Activated naive CD4-positive, alpha-beta T cell treated with anti-CD3 and anti-CD28 coated beads for 36 hours (primary cell): ENCODE measurements at regions not wholly inside any gene's neighbourhood (a gene's known extent, or its start where the extent isn't known, plus 50 kb on each side); places are given as distances from the start of the nearest gene placed in this dataset.
"Not testable (repeated sequence)": the region's sequence is repeated elsewhere in the genome, so short reads cannot be mapped to it uniquely, and the experiment has no call there.

Source experiments
- CTCF ChIA-PET: fragments of 350-600 bp; sonication (Branson Sonifier 250); formaldehyde crosslinking; loops from one replicate; lab custom pipeline; 2021; ENCODE audit warnings: antibody characterized with exemption; lab: Charles Lee
- DNase-seq: peaks from one replicate; pipeline ENCODE4 v3.0.0-alpha.2; 2020
- H3K27ac Mint-ChIP-seq: one replicate; pipeline ENCODE4 v1.8.0; 2021; ENCODE audit warnings: mild to moderate bottlenecking, mixed read lengths
- H3K27me3 Mint-ChIP-seq: one replicate; pipeline ENCODE4 v1.8.0; 2021; ENCODE audit warnings: low read depth, mixed read lengths
- H3K36me3 Mint-ChIP-seq: one replicate; pipeline ENCODE4 v1.8.0; 2021; ENCODE audit warnings: low read depth, mixed read lengths
- H3K4me1 Mint-ChIP-seq: one replicate; pipeline ENCODE4 v1.8.0; 2021; ENCODE audit warnings: low read depth, mixed read lengths
- H3K4me3 Mint-ChIP-seq: one replicate; pipeline ENCODE4 v1.8.0; 2021; ENCODE audit warnings: mild to moderate bottlenecking, moderate library complexity, mixed read lengths
- H3K9me3 Mint-ChIP-seq: one replicate; pipeline ENCODE4 v1.8.0; 2021; ENCODE audit warnings: mixed read lengths
- intact Hi-C: fragments of 100-400 bp; cut with micrococcal nuclease; formaldehyde crosslinking; loops from one replicate; pipeline ENCODE4 v1.15.1; 2023

GRCh38 chr3:139128803-139129202, 84.1 kb upstream of the PRR23C start:
- Mint-ChIP-seq H3K4me1 (no peaks in the 10 kb centered on the region), H3K27me3 (peaks cover 3% of the 10 kb centered on the region), H3K36me3 (no peaks in the 10 kb centered on the region), H3K27ac (no peak overlapping the region), H3K9me3 (no peaks in the 10 kb centered on the region), H3K4me3 (no peak overlapping the region)
- CTCF ChIA-PET, result no interaction called here
- intact Hi-C loops, result no loop called here
- DNase-seq, result no peak

GRCh38 chr3:139129892-139130291, 85.2 kb upstream of the PRR23C start:
- Mint-ChIP-seq H3K36me3 (no peaks in the 10 kb centered on the region), H3K4me1 (no peaks in the 10 kb centered on the region), H3K27ac (no peak overlapping the region), H3K4me3 (no peak overlapping the region), H3K27me3 (peaks cover 3% of the 10 kb centered on the region), H3K9me3 (no peaks in the 10 kb centered on the region)
- DNase-seq, result no peak
- CTCF ChIA-PET, result no interaction called here
- intact Hi-C loops, result no loop called here

DNA sequence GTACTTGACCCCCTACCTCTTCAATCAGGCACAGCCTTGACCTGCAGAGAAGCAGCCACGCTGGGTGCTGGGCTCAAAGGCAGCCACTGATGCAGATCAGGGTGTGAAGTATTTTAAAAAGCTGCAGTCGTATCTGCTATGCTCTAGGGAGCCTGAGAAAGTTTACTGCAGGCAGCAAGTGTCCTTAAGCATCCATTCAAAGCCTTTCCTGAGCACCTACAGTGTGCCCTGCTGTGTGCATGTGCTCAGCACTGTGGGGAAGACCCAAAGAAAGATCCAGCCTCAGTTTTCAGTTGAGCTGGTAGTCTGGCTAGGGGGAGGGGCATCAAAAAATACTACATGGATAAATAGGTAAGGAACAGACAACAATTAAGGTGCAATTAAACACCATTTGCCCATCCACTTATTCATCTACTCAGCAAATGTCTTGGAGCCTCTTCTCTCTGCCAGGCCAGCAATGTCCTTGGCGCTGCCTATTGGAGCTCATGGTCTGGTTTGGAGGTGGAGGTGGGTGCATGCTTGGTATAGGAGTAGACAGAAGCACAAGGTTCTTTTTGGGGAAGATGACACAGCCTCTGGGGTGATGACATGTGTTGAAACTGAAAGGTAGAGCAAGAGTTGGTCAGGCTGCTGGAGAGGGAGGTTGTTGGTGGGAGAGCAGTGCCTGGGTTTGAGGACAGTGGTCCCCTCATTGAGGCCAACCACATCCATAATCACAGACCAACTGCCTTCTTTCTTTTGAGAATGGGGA, 85.9 kb upstream of the PRR23C start:
- no peaks in the 10 kb centered on the region for H3K4me1 Mint-ChIP-seq
- CTCF ChIA-PET, result no interaction called here
- intact Hi-C loops, result no loop called here

GRCh38 chr3:139131951-139132350, 87.3 kb upstream of the PRR23C start:
- Mint-ChIP-seq H3K27ac (no peak overlapping the region), H3K27me3 (peaks cover 3% of the 10 kb centered on the region), H3K4me1 (no peaks in the 10 kb centered on the region), H3K9me3 (no peaks in the 10 kb centered on the region), H3K4me3 (no peak overlapping the region), H3K36me3 (no peaks in the 10 kb centered on the region)
- no peak for DNase-seq
- intact Hi-C loops, result no loop called here
- CTCF ChIA-PET, result interaction anchor here (0.6 kb wide), 1 partner anchor 110 kb away, joined by 4 read pairs; no protein-coding TSS in a partner anchor

More for the DNA sequence above, 85.9 kb upstream of the PRR23C start:
- no peak overlapping the region for H3K4me3 Mint-ChIP-seq
- H3K27ac Mint-ChIP-seq, result no peak overlapping the region
- H3K36me3 Mint-ChIP-seq, result no peaks in the 10 kb centered on the region
- no peaks in the 10 kb centered on the region for H3K9me3 Mint-ChIP-seq
- peaks cover 3% of the 10 kb centered on the region for H3K27me3 Mint-ChIP-seq
- DNase-seq, result no peak

GRCh38 chr3:139132976-139133375, 88.3 kb upstream of the PRR23C start:
- Mint-ChIP-seq H3K36me3 (no peaks in the 10 kb centered on the region), H3K27ac (no peak overlapping the region), H3K27me3 (peaks cover 3% of the 10 kb centered on the region), H3K4me3 (no peak overlapping the region), H3K4me1 (no peaks in the 10 kb centered on the region), H3K9me3 (no peaks in the 10 kb centered on the region)
- no peak for DNase-seq
- CTCF ChIA-PET, result no interaction called here
- intact Hi-C loops, result no loop called here

GRCh38 chr3:139134678-139135372, 90.1 kb upstream of the PRR23C start:
- intact Hi-C loops, result no loop called here
- Mint-ChIP-seq H3K4me3 (no peak overlapping the region), H3K9me3 (no peaks in the 10 kb centered on the region), H3K4me1 (no peaks in the 10 kb centered on the region), H3K27ac (no peak overlapping the region), H3K36me3 (no peaks in the 10 kb centered on the region), H3K27me3 (peaks cover 3% of the 10 kb centered on the region)
- no peak for DNase-seq
- CTCF ChIA-PET, result interaction anchor here (0.8 kb wide), 1 partner anchor 594 kb away, joined by 3 read pairs; no protein-coding TSS in a partner anchor

- CTCF ChIA-PET, result interaction anchor here (0.8 kb wide), 1 partner anchor 593 kb away, joined by 3 read pairs; no protein-coding TSS in a partner anchor
- peaks cover 3% of the 10 kb centered on the region for H3K27me3 Mint-ChIP-seq
- no peaks in the 10 kb centered on the region for H3K36me3 Mint-ChIP-seq
- no peak overlapping the region for H3K27ac Mint-ChIP-seq
- H3K9me3 Mint-ChIP-seq, result no peaks in the 10 kb centered on the region
- DNase-seq, result no peak
- no peaks in the 10 kb centered on the region for H3K4me1 Mint-ChIP-seq
- intact Hi-C loops, result no loop called here
- H3K4me3 Mint-ChIP-seq, result no peak overlapping the region
Measured at GRCh38 chr3:139135657-139136056, 91.0 kb upstream of the PRR23C start.

DNA sequence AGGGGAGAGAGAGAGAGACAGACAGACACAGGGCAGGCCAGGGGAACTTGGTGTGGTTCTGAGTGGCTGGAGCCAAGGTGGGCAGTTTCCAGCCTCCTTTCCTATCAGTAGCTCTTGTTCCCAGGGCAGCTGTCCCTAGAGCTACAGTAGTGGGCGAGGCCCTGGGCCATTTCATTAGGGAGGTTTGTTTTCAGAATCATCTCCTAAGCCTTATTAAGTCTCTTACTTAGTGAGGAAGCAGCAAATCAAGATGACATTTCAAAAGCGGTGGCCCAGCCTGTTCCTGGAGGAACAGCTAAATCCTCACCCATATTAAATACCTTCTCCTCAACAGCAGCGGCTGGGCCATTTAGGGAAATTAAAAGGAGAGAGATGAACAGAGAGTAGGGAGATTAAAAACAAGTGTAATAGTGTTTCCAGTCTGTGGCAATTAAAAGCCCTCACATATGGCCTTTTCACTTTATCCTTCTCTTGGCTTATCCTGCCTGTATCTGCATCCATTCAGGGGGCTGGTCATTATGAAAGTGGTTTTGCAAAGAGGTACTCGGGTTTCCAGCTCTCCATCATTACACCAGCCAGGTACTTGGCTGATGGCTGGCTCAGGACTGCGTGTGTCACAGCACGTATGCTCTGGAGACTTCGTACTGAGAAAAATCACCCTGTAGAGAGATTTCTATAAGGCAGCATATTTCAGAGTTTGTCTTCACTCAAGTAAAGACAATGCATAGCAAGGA, 91.9 kb upstream of the PRR23C start:
- Mint-ChIP-seq H3K27ac (no peak overlapping the region), H3K4me1 (no peaks in the 10 kb centered on the region), H3K27me3 (peaks cover 5% of the 10 kb centered on the region), H3K9me3 (no peaks in the 10 kb centered on the region), H3K36me3 (no peaks in the 10 kb centered on the region), H3K4me3 (no peak overlapping the region)
- CTCF ChIA-PET, result no interaction called here
- DNase-seq, result no peak
- intact Hi-C loops, result no loop called here

GRCh38 chr3:139140553-139140952, 95.9 kb upstream of the PRR23C start:
- Mint-ChIP-seq H3K36me3 (no peaks in the 10 kb centered on the region), H3K4me3 (no peak overlapping the region), H3K9me3 (peaks cover 1% of the 10 kb centered on the region), H3K27me3 (peaks cover 2% of the 10 kb centered on the region), H3K27ac (no peak overlapping the region), H3K4me1 (no peaks in the 10 kb centered on the region)
- CTCF ChIA-PET, result no interaction called here
- intact Hi-C loops, result no loop called here
- no peak for DNase-seq

- CTCF ChIA-PET, result not testable (repeated sequence)
Measured at GRCh38 chr3:139145980-139146379, 101.3 kb upstream of the PRR23C start.

DNA sequence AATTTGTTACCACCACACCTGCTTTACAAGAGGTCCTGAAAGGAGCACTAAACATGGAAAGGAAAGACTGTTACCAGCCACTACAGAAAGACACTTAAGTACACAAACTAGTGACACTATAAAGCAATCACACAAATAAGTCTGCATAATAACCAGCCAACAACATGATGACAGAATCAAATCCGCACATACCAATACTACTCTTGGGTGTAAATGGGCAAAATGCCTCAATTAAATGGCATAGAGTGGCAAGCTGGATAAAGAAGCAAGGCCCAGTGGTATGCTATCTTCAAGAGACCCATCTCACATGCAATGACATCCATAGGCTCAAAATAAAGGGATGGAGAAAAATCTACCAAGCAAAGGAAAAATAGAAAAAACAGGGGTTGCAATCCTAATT, 106.8 kb upstream of the PRR23C start:
- Mint-ChIP-seq H3K4me3 (no peak overlapping the region), H3K36me3 (no peaks in the 10 kb centered on the region), H3K4me1 (no peaks in the 10 kb centered on the region), H3K27ac (no peak overlapping the region), H3K9me3 (no peaks in the 10 kb centered on the region), H3K27me3 (peaks cover 12% of the 10 kb centered on the region)
- CTCF ChIA-PET, result no interaction called here
- no peak for DNase-seq
- intact Hi-C loops, result no loop called here

More at GRCh38 chr3:139145980-139146379, 101.3 kb upstream of the PRR23C start:
- H3K27me3 Mint-ChIP-seq, intact Hi-C loops, H3K9me3 Mint-ChIP-seq, H3K36me3 Mint-ChIP-seq, DNase-seq, H3K4me3 Mint-ChIP-seq, H3K27ac Mint-ChIP-seq, H3K4me1 Mint-ChIP-seq: not testable (repeated sequence)

- H3K36me3 Mint-ChIP-seq, intact Hi-C loops: not testable (repeated sequence)
Measured at GRCh38 chr3:139153434-139153833, 108.7 kb upstream of the PRR23C start.

More at GRCh38 chr3:139153434-139153833, 108.7 kb upstream of the PRR23C start:
- H3K9me3 Mint-ChIP-seq, H3K27ac Mint-ChIP-seq, H3K27me3 Mint-ChIP-seq, H3K4me1 Mint-ChIP-seq, CTCF ChIA-PET, H3K4me3 Mint-ChIP-seq, DNase-seq: not testable (repeated sequence)
